IPS-18c (cell line): ENCODE measurements at regions not wholly inside any gene's neighbourhood (a gene's known extent, or its start where the extent isn't known, plus 50 kb on each side); places are given as distances from the start of the nearest gene placed in this dataset.

Source experiments
- H3K4me3 ChIP-seq: 2 replicates; pipeline ENCODE4 v1.7.0; 2013; ENCODE audit warnings: low read depth, mild to moderate bottlenecking, low read length, moderate library complexity; ENCODE audit not compliant: insufficient read depth
- H3K9me3 ChIP-seq: one replicate; pipeline ENCODE4 v1.6.1; 2013; ENCODE audit warnings: mild to moderate bottlenecking, low read length, moderate library complexity; ENCODE audit not compliant: control insufficient read depth, insufficient read depth

DNA sequence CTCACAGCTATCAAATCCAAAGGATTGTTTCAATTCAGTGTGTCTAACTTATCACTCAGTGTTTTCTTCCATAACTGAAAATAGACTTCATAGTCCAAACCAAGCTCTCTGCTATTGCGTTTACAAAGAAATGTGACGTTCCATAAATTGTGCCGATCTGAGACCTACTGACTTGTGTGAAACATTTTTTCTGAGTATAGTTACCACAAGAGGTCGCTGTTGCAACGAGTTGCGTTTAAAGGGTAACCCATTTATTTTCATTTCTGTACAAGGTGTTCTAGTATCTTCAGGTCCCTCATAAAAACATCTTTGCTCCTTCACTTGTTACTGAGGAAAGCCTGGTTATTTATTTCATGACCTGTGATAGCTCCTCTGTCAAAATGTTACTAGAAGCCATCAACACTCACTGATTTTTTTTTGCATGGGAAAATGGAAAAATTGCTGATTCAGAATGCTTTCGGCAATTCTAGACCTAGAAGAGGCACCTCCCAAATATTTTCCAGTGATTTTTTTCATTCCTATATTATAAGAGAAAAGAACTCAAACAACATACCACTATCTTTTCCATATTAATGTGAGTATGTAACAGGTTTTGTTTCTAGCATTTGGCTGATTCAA, 60.9 kb upstream of the OR4E1 start:
- no peak overlapping the region for H3K4me3 ChIP-seq
- peaks cover 3% of the 10 kb centered on the region for H3K9me3 ChIP-seq

DNA sequence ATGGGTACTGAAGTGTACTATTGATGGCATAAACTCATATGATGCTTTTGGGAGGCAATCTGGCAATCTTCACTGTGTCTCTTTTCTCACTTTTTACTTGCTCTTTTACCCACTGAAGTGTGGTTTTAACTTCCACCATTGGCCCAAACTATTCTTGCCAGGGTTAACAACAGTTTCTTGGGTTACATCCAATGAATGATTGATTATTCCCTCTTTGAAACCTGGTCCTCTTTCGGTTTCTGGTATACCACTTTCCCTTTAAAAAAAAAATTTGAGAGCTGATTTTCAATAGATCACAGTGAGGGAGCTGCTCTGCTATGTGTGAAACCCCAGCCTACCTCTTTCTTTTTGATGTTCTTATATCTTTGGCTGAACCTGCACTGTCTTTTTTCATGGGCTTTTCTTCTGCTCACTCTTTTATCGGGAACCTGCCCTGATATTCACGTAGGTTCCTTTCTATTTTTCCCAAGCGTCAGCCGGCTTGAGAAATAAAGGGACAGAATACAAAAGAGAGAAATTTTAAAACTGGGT, 56.1 kb upstream of the OR4E1 start:
- Histone ChIP-seq H3K9me3 (no peaks in the 10 kb centered on the region), H3K4me3 (no peak overlapping the region)

- H3K4me3 ChIP-seq: no peak overlapping the region
- H3K9me3 ChIP-seq: no peaks in the 10 kb centered on the region
Measured at GRCh38 chr14:21725250-21725649, 51.6 kb upstream of the OR4E1 start.

GRCh38 chr14:21724090-21724973, 50.7 kb upstream of the OR4E1 start:
- no peak overlapping the region for H3K4me3 ChIP-seq
- no peaks in the 10 kb centered on the region for H3K9me3 ChIP-seq

GRCh38 chr14:21723431-21724045, 49.9 kb upstream of the OR4E1 start:
- Histone ChIP-seq H3K9me3 (no peaks in the 10 kb centered on the region), H3K4me3 (no peak overlapping the region)
